Activated CD4-positive, alpha-beta T cell treated with anti-CD3 and anti-CD28 coated beads, Interleukin-2, Interleukin-6, amounts not matched to agents 100 ng/mL and 50 ng/mL, durations not matched to agents 16 hours and 8 hours (primary cell): ENCODE measurements at regions not wholly inside any gene's neighbourhood (a gene's known extent, or its start where the extent isn't known, plus 50 kb on each side); places are given as distances from the start of the nearest gene placed in this dataset.

Experiments
- DNase-seq: peaks from one replicate; pipeline ENCODE4 v3.0.0-alpha.2; 2020

DNA sequence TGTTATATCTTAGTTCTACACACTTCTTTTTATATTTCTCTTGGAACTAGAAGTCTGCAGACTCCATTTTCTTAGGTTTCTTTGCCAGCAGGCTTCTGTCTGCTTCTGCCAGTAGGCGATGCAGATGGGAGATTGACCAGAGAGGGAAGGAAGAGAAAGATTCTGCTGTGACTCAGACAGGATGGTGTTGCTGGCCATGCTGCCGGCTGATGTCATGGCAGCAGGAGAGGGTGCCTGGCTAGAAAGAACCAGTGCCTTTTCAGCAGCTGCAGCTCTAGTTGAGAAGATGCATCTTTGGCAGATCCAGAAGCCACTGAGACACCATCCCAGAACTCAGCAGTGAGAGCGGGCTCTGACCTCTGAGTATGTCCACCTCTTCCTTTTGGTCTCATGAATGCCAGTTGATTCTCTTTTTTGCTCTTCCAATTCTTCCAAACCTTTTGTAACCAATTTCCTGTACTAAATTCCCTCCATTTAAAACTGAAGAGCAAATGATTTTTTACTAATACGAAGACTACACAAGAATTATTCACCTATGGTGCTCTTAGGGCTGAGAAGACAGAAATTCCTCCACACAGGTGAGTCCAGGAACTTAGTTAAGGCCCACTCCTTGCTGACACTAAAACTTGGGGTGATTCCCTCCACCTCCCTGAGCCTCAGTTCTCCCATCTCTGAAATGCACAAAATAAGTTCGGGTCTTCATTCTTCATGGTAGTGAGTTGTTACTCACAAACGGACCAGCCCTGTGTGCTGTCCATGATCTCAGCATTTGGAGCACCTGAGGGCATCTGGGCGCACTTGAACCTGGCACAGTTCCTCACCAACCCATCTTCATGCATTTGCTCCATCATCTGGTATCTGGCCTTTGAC, 200.7 kb downstream of the MYCN start:
- DNase-seq, result no peak

DNA sequence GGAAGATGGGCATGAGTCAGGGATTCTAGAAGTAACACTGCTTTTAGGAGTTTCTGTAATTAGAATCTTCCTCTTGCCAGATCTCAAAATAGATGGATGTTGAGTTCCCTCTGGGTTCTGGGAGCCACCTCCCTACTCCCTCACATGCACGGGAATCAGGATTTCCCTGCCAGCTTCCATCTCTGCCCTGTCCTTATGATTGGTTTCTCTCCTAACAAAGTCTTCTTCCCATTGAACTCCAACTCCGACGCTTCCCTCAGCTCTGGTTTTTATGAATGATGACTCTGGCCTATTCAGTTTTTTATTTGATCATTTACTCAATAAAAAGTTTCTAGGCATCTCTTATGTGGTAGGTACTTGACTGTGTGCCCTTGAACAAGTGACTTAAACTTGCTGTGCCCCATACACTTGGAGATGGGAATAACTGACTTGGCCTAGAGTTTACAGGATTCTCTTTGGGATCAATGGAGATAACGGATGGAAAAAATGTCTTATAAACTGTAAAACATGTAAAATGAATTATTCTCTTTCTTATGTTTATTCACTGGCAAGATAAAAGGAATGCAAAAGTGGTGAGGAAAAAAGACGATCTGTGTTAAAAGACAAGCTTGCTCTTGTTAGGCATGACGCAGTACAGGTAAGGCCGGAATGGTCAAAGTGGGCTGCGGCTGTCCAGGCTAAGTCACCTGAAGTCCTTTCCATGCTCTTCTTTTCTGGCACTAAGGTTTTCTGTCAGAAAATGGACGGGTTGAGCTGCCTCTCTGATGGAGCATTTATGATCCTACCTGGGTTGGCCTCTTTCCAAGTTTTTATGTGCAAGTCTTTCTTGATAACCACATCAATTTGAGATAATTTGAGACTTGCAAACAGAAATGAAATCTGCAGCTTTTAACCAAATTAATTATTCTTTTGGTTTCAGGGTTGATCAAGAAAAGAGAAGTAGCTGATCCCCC, 199.6 kb downstream of the MYCN start:
- DNase-seq, result no peak

DNA sequence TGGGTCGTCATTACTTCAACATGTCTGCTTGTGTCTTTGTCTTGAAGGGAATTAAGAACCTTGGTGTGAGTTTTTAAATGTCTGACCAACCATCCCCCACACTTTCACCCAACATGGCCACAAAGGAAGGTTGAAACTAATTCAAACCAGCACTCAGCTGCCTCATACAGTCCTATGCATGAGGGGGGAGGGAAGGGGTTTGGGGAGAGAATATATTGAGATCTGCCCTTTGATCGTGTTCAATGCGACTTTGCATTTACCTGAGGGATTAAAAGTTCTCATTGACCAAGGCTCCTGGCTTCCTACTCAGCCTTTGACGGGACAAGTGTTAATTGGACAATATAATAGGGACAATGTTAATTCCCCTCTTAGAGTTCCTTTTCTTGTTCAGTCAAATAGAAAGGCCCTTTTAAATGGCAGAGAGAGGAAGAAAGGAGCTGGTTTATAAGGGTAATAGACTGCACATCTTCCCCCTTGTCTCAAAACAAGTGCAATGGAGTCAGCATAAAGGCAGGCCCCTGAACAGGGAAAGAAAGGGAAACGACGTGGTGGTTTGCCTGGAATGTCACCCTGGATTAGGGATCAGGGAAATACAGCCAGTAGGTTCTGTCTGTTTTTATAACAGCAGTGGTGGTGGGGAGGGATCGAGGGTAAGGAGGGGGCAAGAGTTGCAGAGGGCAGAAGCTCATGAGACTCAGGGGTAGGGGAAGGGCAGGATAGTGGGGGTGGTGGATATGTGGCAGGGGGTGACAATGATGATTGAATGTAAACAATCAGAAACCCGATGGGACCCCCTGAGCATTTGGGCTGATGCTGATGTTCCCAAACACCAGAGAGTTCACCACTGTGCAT, 198.7 kb downstream of the MYCN start:
- no peak for DNase-seq

DNA sequence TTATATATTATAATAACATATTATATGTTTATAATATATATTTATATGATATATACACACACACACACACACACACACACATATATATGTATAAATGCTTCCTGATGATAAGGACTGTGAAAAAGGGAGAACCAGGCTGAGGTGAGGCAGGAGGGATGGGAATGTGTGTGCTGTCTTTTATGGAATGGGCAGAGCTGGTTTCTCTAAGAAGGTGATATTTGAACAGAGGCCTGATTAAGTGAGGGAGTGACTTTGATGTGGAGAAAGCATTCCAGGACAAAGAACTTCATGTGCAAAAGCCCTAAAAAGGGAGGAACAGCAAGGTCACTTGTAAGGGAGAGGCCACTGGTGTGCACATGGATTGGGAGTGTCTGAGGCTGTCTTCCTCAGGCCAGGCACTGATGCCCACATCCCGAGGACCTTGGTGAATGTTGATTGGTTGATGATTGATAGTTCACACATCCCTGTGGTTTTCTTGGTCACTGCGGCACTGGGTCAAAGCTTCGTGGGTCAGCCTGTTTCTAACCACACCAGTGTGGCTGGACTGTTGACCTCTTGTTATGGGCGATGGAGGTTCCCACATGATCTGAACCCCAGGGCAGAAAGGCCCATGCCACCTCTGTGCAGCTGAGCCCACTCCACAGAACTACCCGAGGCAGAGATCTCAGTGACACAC, 196.9 kb downstream of the MYCN start:
- DNase-seq, result no peak

DNA sequence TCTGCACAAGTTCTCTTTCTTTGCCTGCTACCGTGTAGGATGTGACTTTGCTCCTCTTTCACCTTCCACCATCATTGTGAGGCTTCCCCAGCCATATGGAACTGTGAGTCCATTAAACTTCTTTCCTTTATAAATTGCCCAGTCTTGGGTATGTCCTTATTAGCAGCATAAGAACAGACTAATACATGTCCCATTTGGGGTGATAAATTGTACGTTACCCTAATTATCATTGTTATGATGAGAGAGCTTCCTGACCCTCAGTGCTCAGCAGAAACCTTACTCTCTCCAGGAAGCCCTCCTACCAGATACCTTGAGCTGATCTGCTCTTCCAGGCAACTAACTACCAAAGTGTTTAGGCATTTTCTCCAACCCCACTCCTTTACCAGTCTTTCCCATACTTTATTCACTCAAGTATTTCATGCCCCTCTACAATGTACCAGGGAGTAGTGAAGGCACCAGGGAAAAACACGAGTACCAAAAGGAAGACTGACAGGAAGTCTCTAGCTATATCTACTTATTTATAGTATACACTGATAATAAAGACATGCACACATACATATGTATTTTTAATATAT, 196.2 kb downstream of the MYCN start:
- DNase-seq, result no peak

DNA sequence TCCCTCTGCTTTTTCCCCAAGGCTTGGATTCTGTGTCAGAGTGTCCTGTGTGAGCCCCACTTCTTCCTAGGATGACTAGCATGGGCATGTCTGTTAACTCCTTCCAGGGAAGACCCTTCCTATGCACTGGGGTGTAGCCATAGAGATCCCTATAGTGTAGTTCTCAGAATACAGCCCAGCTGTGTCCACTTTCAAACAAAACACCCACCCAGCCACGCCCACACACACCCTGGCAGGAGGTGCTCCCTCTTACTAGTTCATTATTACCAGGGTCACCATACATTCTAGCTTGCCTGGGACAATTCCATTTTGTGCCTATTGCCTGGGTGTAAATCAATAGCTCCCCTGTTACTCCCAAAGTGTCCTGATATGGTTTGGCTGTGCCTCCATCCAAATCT, 195.6 kb downstream of the MYCN start:
- DNase-seq, result no peak

DNA sequence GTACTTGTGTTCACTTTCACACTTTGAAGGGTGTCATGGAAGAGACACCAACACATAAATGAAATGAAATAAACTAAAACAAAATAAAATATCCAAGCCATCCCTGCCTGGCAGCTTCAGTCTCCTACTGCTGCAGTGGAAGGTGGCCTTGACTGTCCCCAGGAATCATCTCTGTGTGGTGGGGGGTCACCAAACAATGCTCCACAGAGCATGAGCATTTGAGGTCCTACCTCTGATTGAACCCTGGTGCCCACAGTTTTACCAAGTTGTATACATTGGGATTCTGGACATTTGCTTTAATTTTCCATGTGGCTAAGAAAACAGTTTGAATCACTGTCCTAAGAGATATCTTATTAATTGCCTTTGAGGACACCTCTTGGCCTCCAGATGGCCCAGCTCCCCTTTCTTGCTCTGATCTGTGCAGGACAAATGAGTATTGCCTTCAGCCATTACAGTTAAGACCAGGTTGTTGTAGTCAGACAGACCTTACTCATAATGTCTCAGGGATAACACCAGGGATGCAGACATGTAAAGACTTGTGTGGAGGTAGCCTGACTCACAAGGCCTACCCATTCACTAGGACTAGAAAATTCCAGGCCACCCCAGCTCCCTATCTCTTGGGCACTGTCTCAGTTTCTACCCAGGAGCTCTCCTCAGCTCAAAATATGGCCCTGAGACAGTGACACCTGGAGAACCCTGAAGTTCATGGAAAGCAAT, 195.0 kb downstream of the MYCN start:
- no peak for DNase-seq

DNA sequence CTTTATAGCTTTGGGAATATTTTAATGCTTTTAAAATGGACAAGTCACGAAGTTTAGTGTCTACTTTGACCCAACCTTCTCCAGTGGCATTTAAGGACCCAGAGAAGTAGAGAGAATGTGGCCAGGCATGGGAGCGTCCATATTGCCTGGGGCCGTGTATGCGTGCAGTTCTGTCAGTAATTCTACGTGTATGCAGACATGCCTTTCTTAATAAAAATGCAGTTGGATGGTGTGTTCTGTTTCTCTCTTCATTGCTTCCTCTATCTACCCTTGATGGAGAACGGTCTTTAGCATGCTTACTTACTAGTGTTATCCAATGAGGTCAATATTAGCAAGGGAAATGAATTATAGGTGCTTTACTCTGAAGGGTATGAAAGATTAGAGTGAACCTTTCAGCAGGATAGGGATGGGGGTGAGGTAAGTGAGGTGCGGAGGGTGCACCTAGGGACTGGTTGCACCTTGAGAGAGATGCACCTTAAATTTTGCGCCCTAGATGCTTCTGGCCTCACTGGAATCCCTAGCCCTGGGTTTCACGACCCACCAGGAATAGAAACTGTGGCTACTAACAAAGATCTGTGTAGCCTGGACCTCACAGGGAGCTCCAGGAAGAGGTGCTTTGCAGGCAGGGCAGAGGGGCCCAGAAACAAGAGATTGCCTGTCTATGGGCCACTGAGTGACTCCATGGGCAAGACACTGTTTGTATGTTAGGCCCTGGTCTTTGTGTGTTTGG, 194.3 kb downstream of the MYCN start:
- no peak for DNase-seq

DNA sequence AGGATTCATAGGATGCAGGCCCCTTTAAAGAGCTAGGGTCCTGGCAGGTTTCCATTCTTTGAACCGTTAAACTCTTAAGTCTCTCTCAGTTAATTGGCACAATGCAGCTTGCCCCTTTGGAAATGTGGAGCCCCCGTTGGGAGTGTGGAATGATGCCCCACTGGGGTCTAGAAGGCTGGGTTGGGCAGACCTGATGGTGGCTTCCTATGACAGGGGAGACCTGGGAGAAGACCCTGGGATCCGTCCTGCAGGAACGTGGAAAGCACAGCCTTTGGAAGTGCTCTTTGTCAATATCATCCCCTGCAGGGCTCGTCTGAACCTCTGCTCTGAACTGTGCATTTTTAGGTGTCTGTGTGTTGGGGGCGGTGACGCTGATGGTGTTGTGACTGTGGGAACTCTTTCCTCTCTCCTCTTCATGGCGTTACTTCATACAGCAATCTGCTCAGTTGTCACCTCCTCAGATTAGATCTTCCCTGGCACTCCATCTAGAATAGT, 190.6 kb downstream of the MYCN start:
- no peak for DNase-seq

DNA sequence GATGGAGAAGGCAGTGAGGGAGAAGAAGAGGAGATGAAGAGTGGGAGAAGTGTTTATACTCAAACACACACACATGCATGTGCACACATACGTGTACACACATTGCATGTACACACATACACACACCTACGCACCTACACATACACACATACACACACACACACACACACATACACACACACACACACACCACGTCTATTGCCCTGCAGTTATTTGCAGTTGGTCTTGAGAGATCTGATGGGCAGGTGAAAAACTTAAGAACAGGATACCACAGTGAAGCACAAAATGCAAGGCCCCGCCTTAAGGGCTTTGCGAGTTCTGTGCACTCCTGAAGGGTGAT, 190.2 kb downstream of the MYCN start:
- DNase-seq, result no peak

DNA sequence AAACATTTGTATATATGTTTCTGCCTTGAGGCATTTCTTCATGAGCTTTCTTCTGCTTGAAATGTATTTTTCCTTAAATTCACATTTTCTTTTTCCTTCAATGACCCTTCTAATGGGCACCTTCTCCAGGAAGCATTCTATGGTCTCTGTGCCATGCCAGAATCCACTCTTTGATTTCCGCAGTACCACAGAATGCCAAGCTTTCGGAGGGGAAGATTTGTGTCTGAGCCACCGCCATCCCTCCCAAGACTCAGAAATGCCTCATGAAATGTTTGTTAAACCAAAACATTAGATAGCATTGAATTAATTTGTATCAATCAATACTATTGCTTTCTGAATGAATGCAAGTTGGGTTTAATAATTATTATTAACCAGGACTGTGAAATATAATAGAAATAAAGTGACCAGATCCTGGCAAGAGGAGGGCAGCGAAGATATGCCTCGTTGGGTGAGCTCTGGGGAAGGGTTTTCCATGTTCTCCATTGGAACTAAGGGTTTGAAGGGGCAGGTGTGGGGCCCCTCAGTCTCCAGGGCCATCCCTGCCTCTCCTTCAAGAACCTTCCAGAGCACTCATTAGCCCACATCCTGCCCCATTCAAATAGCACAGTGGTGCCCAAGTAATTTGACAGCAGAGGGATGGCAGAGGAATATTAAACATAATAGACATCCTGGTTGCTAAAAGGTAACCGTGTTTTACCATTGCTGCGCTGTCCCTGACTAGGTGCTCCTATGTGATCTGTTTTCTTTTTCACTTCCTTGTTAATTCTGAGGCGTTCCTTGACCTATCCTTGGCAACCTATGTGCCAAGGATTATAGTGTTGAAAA, 189.6 kb downstream of the MYCN start:
- no peak for DNase-seq

DNA sequence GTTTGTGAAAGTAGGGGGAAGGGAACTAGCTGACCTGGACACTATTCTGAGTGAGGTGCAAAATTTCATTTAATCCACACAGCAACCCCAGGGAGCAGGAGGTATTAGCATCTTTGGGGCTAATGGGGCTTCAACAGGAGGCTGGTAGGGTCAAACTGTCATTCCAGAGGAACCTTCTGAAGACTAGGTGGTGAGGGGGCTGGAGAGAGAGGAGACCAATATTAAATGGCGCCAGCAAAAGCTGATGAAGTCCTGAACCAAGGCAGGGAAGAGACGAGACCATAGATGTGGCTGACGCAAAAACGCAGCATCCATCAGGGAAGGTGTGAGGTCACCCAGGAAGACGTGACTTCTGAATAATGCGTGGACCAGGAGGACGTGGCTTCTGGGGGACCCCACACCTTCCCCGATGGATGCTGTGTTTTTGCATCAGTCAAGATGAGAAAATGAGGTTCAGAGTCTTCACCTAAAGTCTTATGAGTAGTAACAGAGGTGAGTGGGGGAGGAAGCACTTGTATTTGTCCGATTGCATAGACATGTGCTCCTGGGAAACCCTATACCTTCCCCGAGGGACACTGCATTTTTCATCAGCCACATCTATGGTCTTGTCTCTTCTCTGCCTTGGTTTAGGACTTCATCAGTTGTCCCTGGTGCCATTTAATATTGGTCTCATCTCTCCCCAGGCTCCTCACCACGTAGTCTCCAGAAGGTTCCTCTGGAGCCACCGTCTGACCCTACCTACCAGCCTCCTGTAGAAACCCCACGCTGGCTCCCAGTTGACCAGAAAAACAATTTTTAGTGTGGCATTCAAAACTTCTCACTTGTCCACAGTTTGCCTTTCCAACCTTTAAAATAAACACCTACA, 188.6 kb downstream of the MYCN start:
- DNase-seq, result no peak

DNA sequence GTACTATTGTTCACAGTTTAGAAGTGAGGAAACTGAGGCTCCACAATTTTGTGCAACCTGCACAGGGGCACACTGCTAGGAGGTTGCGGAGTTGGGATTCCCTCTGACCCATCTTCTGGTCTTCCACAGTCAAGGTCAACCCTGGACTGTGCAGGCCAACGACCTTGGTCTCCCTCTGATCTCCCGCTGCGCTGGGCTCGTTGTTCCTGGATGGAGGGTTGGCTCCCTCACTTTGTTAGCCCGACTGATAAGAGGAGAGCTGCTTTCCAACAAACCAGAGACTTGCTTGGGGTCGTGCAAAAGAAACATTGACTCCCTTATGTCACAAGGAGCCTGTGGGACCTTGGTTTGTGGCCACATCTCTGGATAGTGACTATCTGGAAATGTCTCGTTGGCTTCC, 187.6 kb downstream of the MYCN start:
- DNase-seq, result no peak

DNA sequence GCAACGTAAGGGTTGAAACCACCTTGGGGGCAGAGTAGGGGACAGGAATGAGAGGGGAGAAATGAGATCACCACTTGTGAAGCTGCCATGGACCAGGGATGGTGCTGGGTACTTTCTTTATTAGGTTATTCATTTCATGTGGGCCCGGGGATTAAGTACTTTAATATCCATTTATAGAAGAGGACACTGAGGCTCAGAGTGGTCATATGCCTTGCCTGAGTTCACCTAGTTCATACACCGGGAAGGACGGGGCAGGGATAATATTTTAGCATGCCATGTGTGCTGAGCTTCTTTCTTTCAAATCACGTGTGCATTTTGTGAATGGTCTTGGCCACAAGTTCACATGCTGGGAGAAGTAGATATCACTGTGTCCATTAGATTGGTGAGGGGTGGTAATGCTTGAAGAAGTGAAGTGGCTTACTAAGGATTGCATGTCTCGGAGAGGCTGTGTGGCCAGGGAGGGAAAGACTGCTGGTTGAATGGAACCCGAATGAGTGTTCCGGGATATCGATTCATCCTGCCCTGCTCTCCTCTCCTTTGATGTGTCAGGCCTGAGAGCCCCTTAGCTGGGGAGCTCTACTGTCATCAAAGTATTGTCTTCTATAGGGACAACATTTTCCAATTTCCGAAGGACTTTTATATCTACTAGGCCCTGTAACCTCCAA, 187.1 kb downstream of the MYCN start:
- DNase-seq, result no peak

DNA sequence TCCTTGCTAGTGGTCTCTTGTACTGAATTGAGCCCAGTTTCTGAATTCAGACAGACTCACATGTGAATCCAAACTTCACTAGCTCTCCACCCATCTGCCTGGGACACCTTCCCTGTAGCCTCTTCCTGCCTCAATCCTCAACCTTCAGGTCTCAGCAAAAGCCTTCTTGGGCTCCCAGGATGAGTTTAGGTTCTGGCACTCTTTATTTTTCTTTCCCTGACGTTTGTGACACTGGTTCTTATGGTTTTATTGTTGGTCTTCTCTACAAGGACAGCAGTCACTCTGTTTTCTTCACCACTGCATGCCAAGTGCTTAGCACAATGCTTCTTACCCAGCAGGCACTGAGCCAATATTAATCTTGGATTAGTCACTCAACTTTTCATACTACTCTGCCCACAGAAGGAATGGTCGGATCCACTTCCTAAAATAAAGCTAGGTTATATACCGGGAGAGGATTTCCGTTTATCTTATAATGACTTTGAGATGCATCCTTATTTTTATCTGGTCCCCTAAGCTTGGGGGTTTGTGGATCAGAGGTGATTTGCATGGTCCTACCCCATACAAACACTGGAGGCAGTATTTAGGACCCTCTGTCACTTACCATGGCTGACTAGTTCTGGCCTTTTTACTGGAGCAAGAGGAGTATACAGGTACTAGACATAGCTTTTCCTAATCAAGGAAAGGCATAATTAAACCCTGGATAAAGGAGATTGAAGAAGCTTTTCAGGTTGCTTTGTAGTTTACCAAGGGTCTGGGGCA, 186.3 kb downstream of the MYCN start:
- no peak for DNase-seq

DNA sequence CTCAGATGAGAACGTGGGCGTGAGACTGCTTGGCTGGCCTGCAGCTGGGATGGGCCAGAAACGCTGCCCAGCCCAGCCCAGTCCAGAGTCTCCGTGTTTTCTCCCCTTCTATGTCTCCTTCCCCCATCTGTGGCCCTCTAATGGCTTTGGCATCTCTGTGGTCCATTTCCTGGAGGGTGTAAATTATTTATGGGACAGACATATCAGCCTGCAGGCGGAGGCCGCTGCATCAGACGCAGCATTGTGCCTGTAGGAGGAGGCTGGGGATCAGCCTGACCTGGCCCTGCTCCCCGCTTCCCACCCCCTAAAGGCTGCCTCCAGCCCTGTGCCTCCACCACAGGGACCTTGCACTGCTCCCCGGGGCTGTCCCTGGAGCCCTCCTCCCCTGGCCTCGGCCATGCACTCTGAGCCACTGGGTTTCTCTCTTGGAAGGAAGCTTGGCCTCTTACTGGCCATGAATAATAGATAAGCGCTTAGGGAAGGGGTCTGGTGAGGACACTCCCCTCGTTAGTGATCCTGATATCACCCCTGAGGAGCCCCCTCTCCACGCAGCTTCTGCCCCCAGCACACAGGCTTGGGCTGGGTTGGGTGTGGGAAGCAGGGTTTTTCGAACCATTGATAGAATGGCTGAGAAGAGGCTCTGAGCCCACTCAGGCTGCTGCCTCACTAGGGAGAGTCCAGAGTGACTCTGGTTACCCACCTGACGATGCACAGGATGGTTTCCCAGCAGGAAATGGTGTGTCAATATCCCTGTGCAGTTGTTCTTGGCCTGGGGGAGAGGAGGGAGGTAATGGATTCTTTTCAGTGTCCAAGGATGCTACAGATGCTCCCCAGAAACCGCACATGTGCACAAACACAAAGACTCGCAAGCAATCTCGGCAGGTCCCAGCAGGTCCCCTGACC, 185.5 kb downstream of the MYCN start:
- DNase-seq, result no peak
